ENCODE measurements at regions not wholly inside any gene's neighbourhood (a gene's known extent, or its start where the extent isn't known, plus 50 kb on each side); places are given as distances from the start of the nearest gene placed in this dataset.

GRCh38 chr10:130578532-130579289 lies 442.5 kb downstream of the GLRX3 start:
- no peak for TF ChIP-seq CTCF (IDR thresholded peaks at IDR 0.05)
- TF ChIP-seq EP300 (IDR thresholded peaks at IDR 0.05), result no peak
